OCI-LY1 (cell line): ENCODE measurements at regions not wholly inside any gene's neighbourhood (a gene's known extent, or its start where the extent isn't known, plus 50 kb on each side); places are given as distances from the start of the nearest gene placed in this dataset.

Source experiments
- EZH2 ChIP-seq: fragments of 200-600 bp; sonication (generic), shearing (Covaris generic); IDR thresholded peaks from 2 replicates; pipeline ENCODE4 v1.8.0; 2017; ENCODE audit warnings: borderline replicate concordance, mixed run types, mild to moderate bottlenecking, antibody characterized with exemption, low read length, moderate library complexity, mixed read lengths
- TF ChIP-seq, protein P1 (sequence below): fragments of 200-600 bp; sonication (generic), shearing (Covaris generic); IDR thresholded peaks from 2 replicates; pipeline ENCODE4 v1.5.1; 2017; ENCODE audit warnings: mild to moderate bottlenecking, antibody characterized with exemption, low read length, moderate library complexity, mixed read lengths

DNA sequence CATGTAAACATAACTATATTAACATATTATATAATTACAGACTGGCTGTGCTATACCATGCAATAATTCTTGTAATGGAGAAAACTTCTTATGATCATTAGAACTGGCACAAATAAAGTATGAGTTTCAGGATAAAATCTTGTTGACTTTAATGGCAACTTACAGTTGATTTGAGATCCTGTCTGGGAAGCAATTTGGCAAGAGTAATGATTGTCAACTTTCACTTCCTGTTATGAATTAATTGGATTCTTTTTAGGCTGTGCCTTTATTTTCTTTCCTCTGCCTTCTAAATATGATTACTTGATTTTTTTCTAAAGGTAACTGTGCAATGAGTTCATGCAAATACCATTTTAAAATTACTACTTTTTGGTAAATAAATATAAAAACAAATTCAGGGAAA lies 158.1 kb upstream of the B3GAT2 start:
- TF ChIP-seq, protein P1, sequence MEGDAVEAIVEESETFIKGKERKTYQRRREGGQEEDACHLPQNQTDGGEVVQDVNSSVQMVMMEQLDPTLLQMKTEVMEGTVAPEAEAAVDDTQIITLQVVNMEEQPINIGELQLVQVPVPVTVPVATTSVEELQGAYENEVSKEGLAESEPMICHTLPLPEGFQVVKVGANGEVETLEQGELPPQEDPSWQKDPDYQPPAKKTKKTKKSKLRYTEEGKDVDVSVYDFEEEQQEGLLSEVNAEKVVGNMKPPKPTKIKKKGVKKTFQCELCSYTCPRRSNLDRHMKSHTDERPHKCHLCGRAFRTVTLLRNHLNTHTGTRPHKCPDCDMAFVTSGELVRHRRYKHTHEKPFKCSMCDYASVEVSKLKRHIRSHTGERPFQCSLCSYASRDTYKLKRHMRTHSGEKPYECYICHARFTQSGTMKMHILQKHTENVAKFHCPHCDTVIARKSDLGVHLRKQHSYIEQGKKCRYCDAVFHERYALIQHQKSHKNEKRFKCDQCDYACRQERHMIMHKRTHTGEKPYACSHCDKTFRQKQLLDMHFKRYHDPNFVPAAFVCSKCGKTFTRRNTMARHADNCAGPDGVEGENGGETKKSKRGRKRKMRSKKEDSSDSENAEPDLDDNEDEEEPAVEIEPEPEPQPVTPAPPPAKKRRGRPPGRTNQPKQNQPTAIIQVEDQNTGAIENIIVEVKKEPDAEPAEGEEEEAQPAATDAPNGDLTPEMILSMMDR: no peak
- TF ChIP-seq EZH2: no peak
